ENCODE measurements at regions not wholly inside any gene's neighbourhood (a gene's known extent, or its start where the extent isn't known, plus 50 kb on each side); places are given as distances from the start of the nearest gene placed in this dataset.
"Not testable (repeated sequence)": the region's sequence is repeated elsewhere in the genome, so short reads cannot be mapped to it uniquely, and the experiment has no call there.

- DNase-seq (ENCODE audit: low spot score in 2 of 2), result no peak
- H3K27me3 ChIP-seq, result no peaks in the 10 kb centered on the region
- no peaks in the 10 kb centered on the region for H3K36me3 ChIP-seq
- H3K4me1 ChIP-seq, result no peaks in the 10 kb centered on the region
- no peak for TF ChIP-seq CTCF (IDR thresholded peaks at IDR 0.05)
- no peak overlapping the region for H3K4me3 ChIP-seq
- no peaks in the 10 kb centered on the region for H3K9me3 ChIP-seq
- H3K27ac ChIP-seq, result no peak overlapping the region
- intact Hi-C loops (cut with DNase I), result no loop called here
Measured at GRCh38 chr14:23881282-23881681, 72.3 kb upstream of the DHRS4 start.

GRCh38 chr14:23883684-23884540, 69.7 kb upstream of the DHRS4 start:
- H3K27me3 ChIP-seq, result no peaks in the 10 kb centered on the region
- no peak overlapping the region for H3K27ac ChIP-seq
- intact Hi-C loops (cut with DNase I), result no loop called here
- H3K9me3 ChIP-seq, result peaks cover 0 to 8% of the 10 kb centered on the region in 2 donors
- H3K4me1 ChIP-seq, result no peaks in the 10 kb centered on the region
- no peaks in the 10 kb centered on the region for H3K36me3 ChIP-seq
- DNase-seq (ENCODE audit: low spot score in 2 of 2), result no peak
- H3K4me3 ChIP-seq, result no peak overlapping the region
- TF ChIP-seq CTCF (IDR thresholded peaks at IDR 0.05), result no peak

GRCh38 chr14:23884541-23884904, 69.0 kb upstream of the DHRS4 start:
- no peak for TF ChIP-seq CTCF (IDR thresholded peaks at IDR 0.05)
- no peaks in the 10 kb centered on the region for H3K36me3 ChIP-seq
- intact Hi-C loops (cut with DNase I), result no loop called here
- no peaks in the 10 kb centered on the region for H3K27me3 ChIP-seq
- H3K4me1 ChIP-seq, result no peaks in the 10 kb centered on the region
- H3K4me3 ChIP-seq, result no peak overlapping the region
- DNase-seq (ENCODE audit: low spot score in 2 of 2), result no peak
- no peak overlapping the region for H3K27ac ChIP-seq
- H3K9me3 ChIP-seq, result peaks cover 0 to 8% of the 10 kb centered on the region in 2 donors

- Histone ChIP-seq H3K27ac (no peak overlapping the region), H3K27me3 (no peaks in the 10 kb centered on the region), H3K9me3 (peaks cover 0 to 8% of the 10 kb centered on the region in 2 donors), H3K4me1 (no peaks in the 10 kb centered on the region), H3K4me3 (no peak overlapping the region), H3K36me3 (no peaks in the 10 kb centered on the region)
- intact Hi-C loops (cut with DNase I), result no loop called here
- no peak for DNase-seq (ENCODE audit: low spot score in 2 of 2)
- TF ChIP-seq CTCF (IDR thresholded peaks at IDR 0.05), result no peak
Measured at GRCh38 chr14:23887536-23887935, 66.0 kb upstream of the DHRS4 start.

GRCh38 chr14:23891717-23892116, 61.9 kb upstream of the DHRS4 start:
- H3K4me1 ChIP-seq; H3K9me3 ChIP-seq; H3K4me3 ChIP-seq; H3K27me3 ChIP-seq; DNase-seq (ENCODE audit: low spot score in 2 of 2); H3K36me3 ChIP-seq; H3K27ac ChIP-seq; intact Hi-C loops (cut with DNase I): not testable (repeated sequence)

GRCh38 chr14:23892289-23892688, 61.3 kb upstream of the DHRS4 start:
- H3K4me1 ChIP-seq; intact Hi-C loops (cut with DNase I); H3K36me3 ChIP-seq; H3K27ac ChIP-seq; H3K9me3 ChIP-seq; H3K4me3 ChIP-seq; DNase-seq (ENCODE audit: low spot score in 2 of 2); H3K27me3 ChIP-seq: not testable (repeated sequence)

Measured in ascending aorta (tissue), 2 donors.